ENCODE measurements at regions not wholly inside any gene's neighbourhood (a gene's known extent, or its start where the extent isn't known, plus 50 kb on each side); places are given as distances from the start of the nearest gene placed in this dataset.

DNA sequence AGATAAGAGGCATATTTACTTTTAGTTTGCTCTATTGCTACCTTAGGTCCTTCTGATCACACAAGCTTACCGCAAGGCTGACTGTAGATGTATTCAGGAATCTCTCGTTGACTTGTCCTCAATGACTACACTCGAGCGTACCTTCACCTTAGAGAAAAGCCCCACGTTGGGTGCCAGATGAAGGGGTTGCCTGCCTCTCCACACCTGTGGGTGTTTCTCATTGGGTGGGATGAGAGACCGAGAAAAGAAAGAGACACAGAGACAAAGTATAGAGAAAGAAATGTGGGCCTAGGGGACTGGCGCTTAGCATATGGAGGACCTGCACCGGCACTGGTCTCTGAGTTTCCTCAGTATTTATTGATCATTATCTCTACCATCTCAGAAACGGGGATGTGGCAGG is 51.8 kb downstream of the ASCL4 start:
- Mint-ChIP-seq H3K9me3 (peaks cover 65% of the 10 kb centered on the region), H3K4me3 (no peak overlapping the region), H3K4me1 (no peaks in the 10 kb centered on the region), H3K27ac (no peak overlapping the region), H3K36me3 (ENCODE audit: low read depth) (peaks cover 7% of the 10 kb centered on the region), H3K27me3 (ENCODE audit: insufficient read depth) (peaks cover 6% of the 10 kb centered on the region)
- 75 to 87% methylated on average over 5 to 6 of the region's 9 CpGs for WGBS, 2 experiments (ENCODE audit: insufficient coverage in 1 of 2, insufficient read length in 1 of 2)
- Histone ChIP-seq H3K27me3 (ENCODE audit: control insufficient read depth, insufficient read depth, low read length, poor library complexity, severe bottlenecking) (peaks cover 7% of the 10 kb centered on the region), H3K4me1 (ENCODE audit: control insufficient read depth, insufficient read depth, low read length) (no peaks in the 10 kb centered on the region), H3K4me3 (ENCODE audit: low read length) (peak overlapping the region; percentile 44), H3K36me3 (ENCODE audit: control insufficient read depth, insufficient read depth, low read length) (no peaks in the 10 kb centered on the region), H3K27ac (ENCODE audit: low read depth, low read length) (no peak overlapping the region), H3K9ac (ENCODE audit: extremely low read depth, low read length, poor library complexity, severe bottlenecking) (no peak overlapping the region), H3K9me3 (ENCODE audit: control insufficient read depth, low read length) (peaks cover 49% of the 10 kb centered on the region)
- peak; percentile 53 for DNase-seq
- TF ChIP-seq, protein P1, sequence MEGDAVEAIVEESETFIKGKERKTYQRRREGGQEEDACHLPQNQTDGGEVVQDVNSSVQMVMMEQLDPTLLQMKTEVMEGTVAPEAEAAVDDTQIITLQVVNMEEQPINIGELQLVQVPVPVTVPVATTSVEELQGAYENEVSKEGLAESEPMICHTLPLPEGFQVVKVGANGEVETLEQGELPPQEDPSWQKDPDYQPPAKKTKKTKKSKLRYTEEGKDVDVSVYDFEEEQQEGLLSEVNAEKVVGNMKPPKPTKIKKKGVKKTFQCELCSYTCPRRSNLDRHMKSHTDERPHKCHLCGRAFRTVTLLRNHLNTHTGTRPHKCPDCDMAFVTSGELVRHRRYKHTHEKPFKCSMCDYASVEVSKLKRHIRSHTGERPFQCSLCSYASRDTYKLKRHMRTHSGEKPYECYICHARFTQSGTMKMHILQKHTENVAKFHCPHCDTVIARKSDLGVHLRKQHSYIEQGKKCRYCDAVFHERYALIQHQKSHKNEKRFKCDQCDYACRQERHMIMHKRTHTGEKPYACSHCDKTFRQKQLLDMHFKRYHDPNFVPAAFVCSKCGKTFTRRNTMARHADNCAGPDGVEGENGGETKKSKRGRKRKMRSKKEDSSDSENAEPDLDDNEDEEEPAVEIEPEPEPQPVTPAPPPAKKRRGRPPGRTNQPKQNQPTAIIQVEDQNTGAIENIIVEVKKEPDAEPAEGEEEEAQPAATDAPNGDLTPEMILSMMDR (conservative IDR thresholded peaks at IDR 0.05): no peak

DNA sequence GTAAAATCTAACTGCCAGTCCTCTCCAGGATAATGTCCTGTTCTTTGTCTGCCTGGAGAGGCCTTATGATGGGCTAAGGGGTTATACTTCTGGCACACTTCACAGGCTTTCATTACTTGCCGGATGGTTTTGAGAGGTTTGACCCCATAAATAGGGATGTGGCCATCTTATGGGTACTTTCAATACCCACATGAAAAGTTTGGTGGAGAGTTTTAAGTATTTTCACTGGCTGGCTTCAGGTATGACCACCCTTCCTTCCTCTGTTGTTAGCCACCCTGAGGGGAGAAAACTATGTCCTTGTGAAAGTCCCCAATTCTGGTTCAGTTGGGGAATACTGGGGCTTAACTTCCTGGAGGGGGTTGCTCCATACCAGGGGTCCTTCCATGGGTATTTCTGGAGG is 54.8 kb downstream of the ASCL4 start:
- no peaks in the 10 kb centered on the region for H3K4me1 ChIP-seq (ENCODE audit: control insufficient read depth, insufficient read depth, low read length)
- no peak overlapping the region for H3K4me3 Mint-ChIP-seq
- peaks cover 48% of the 10 kb centered on the region for H3K9me3 Mint-ChIP-seq
- no peaks in the 10 kb centered on the region for H3K4me1 Mint-ChIP-seq
- peaks cover 43% of the 10 kb centered on the region for H3K9me3 ChIP-seq (ENCODE audit: control insufficient read depth, low read length)
- H3K4me3 ChIP-seq (ENCODE audit: low read length): no peak overlapping the region
- H3K36me3 Mint-ChIP-seq (ENCODE audit: low read depth): peaks cover 7% of the 10 kb centered on the region
- H3K27me3 Mint-ChIP-seq (ENCODE audit: insufficient read depth): peaks cover 25% of the 10 kb centered on the region
- H3K36me3 ChIP-seq (ENCODE audit: control insufficient read depth, insufficient read depth, low read length): no peaks in the 10 kb centered on the region
- peaks cover 33% of the 10 kb centered on the region for H3K27me3 ChIP-seq (ENCODE audit: control insufficient read depth, insufficient read depth, low read length, poor library complexity, severe bottlenecking)
- H3K27ac Mint-ChIP-seq: no peak overlapping the region
- DNase-seq: no peak
- 37% methylated on average over 1 of the region's 1 CpG; no CpG with 5 or more reads in 1 of the 2 experiments for WGBS, 2 experiments (ENCODE audit: insufficient coverage in 1 of 2, insufficient read length in 1 of 2)
- no peak overlapping the region for H3K27ac ChIP-seq (ENCODE audit: low read depth, low read length)
- H3K9ac ChIP-seq (ENCODE audit: extremely low read depth, low read length, poor library complexity, severe bottlenecking): no peak overlapping the region
- TF ChIP-seq, protein P1 (conservative IDR thresholded peaks at IDR 0.05): no peak

DNA sequence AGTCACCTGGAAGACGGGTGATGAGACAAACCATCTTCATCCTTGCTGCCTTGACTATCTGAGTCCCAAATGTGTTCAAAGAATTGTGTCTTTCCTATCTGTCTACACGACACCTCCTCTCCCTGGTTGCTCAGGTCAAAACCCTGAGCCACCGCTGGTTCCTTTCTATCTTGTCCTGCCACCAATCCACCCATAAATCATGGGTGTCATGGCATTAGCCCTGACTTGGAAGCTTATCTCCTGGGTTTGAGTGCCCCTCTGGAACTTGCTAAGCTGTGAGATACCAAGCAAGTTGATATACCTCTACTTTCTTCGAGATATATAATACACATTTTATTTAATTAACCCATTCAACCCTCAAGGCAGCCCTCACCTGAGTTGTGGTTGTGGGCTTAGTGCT is 57.9 kb downstream of the ASCL4 start:
- no peak overlapping the region for H3K27ac ChIP-seq (ENCODE audit: low read depth, low read length)
- no peak for DNase-seq
- WGBS, 2 experiments (ENCODE audit: insufficient coverage in 1 of 2, insufficient read length in 1 of 2): 63 to 79% methylated on average over 3 to 4 of the region's 4 CpGs
- Mint-ChIP-seq H3K9me3 (peaks cover 16% of the 10 kb centered on the region), H3K27me3 (ENCODE audit: insufficient read depth) (peaks cover 34% of the 10 kb centered on the region), H3K36me3 (ENCODE audit: low read depth) (peaks cover 3% of the 10 kb centered on the region), H3K4me1 (peaks cover 4% of the 10 kb centered on the region), H3K4me3 (no peak overlapping the region), H3K27ac (no peak overlapping the region)
- no peaks in the 10 kb centered on the region for H3K36me3 ChIP-seq (ENCODE audit: control insufficient read depth, insufficient read depth, low read length)
- peaks cover 63% of the 10 kb centered on the region for H3K27me3 ChIP-seq (ENCODE audit: control insufficient read depth, insufficient read depth, low read length, poor library complexity, severe bottlenecking)
- no peaks in the 10 kb centered on the region for H3K4me1 ChIP-seq (ENCODE audit: control insufficient read depth, insufficient read depth, low read length)
- peaks cover 11% of the 10 kb centered on the region for H3K9me3 ChIP-seq (ENCODE audit: control insufficient read depth, low read length)
- H3K9ac ChIP-seq (ENCODE audit: extremely low read depth, low read length, poor library complexity, severe bottlenecking): no peak overlapping the region
- TF ChIP-seq, protein P1 (conservative IDR thresholded peaks at IDR 0.05): no peak
- H3K4me3 ChIP-seq (ENCODE audit: low read length): no peak overlapping the region
